ENCODE measurements at regions not wholly inside any gene's neighbourhood (a gene's known extent, or its start where the extent isn't known, plus 50 kb on each side); places are given as distances from the start of the nearest gene placed in this dataset.

GRCh38 chr7:25926451-25926850 is 225.5 kb upstream of the NFE2L3 start:
- Mint-ChIP-seq H3K4me1 (ENCODE audit: unreplicated experiment) (no peaks in the 10 kb centered on the region), H3K27me3 (ENCODE audit: unreplicated experiment) (no peaks in the 10 kb centered on the region), H3K27ac (ENCODE audit: unreplicated experiment) (no peak overlapping the region), H3K36me3 (ENCODE audit: low read depth, unreplicated experiment) (no peaks in the 10 kb centered on the region), H3K9me3 (ENCODE audit: unreplicated experiment) (no peaks in the 10 kb centered on the region), H3K4me3 (ENCODE audit: unreplicated experiment) (no peak overlapping the region)
- no peak for DNase-seq (ENCODE audit: low spot score)
- TF ChIP-seq CTCF (IDR thresholded peaks at IDR 0.05; ENCODE audit: unreplicated experiment), result no peak

- Mint-ChIP-seq H3K27ac (ENCODE audit: unreplicated experiment) (no peak overlapping the region), H3K27me3 (ENCODE audit: unreplicated experiment) (no peaks in the 10 kb centered on the region), H3K4me1 (ENCODE audit: unreplicated experiment) (no peaks in the 10 kb centered on the region), H3K9me3 (ENCODE audit: unreplicated experiment) (no peaks in the 10 kb centered on the region), H3K36me3 (ENCODE audit: low read depth, unreplicated experiment) (no peaks in the 10 kb centered on the region), H3K4me3 (ENCODE audit: unreplicated experiment) (no peak overlapping the region)
- no peak for DNase-seq (ENCODE audit: low spot score)
- no peak for TF ChIP-seq CTCF (IDR thresholded peaks at IDR 0.05; ENCODE audit: unreplicated experiment)
Observed at GRCh38 chr7:25926891-25927625, 224.9 kb upstream of the NFE2L3 start.

- no peaks in the 10 kb centered on the region for H3K36me3 Mint-ChIP-seq (ENCODE audit: low read depth, unreplicated experiment)
- H3K27me3 Mint-ChIP-seq (ENCODE audit: unreplicated experiment), result no peaks in the 10 kb centered on the region
- H3K4me3 Mint-ChIP-seq (ENCODE audit: unreplicated experiment), result no peak overlapping the region
- H3K4me1 Mint-ChIP-seq (ENCODE audit: unreplicated experiment), result no peaks in the 10 kb centered on the region
- no peak for DNase-seq (ENCODE audit: low spot score)
- no peak overlapping the region for H3K27ac Mint-ChIP-seq (ENCODE audit: unreplicated experiment)
- no peaks in the 10 kb centered on the region for H3K9me3 Mint-ChIP-seq (ENCODE audit: unreplicated experiment)
- no peak for TF ChIP-seq CTCF (IDR thresholded peaks at IDR 0.05; ENCODE audit: unreplicated experiment)
Observed at GRCh38 chr7:25927626-25927978, 224.4 kb upstream of the NFE2L3 start.

- Mint-ChIP-seq H3K9me3 (ENCODE audit: unreplicated experiment) (no peaks in the 10 kb centered on the region), H3K4me3 (ENCODE audit: unreplicated experiment) (no peak overlapping the region), H3K27me3 (ENCODE audit: unreplicated experiment) (no peaks in the 10 kb centered on the region), H3K27ac (ENCODE audit: unreplicated experiment) (no peak overlapping the region), H3K36me3 (ENCODE audit: low read depth, unreplicated experiment) (no peaks in the 10 kb centered on the region), H3K4me1 (ENCODE audit: unreplicated experiment) (no peaks in the 10 kb centered on the region)
- DNase-seq (ENCODE audit: low spot score), result no peak
- no peak for TF ChIP-seq CTCF (IDR thresholded peaks at IDR 0.05; ENCODE audit: unreplicated experiment)
Observed at GRCh38 chr7:25928549-25929330, 223.3 kb upstream of the NFE2L3 start.

- H3K27ac Mint-ChIP-seq (ENCODE audit: unreplicated experiment), result no peak overlapping the region
- H3K27me3 Mint-ChIP-seq (ENCODE audit: unreplicated experiment), result no peaks in the 10 kb centered on the region
- no peaks in the 10 kb centered on the region for H3K4me1 Mint-ChIP-seq (ENCODE audit: unreplicated experiment)
- no peaks in the 10 kb centered on the region for H3K9me3 Mint-ChIP-seq (ENCODE audit: unreplicated experiment)
- TF ChIP-seq CTCF (IDR thresholded peaks at IDR 0.05; ENCODE audit: unreplicated experiment), result no peak
- no peak overlapping the region for H3K4me3 Mint-ChIP-seq (ENCODE audit: unreplicated experiment)
- no peaks in the 10 kb centered on the region for H3K36me3 Mint-ChIP-seq (ENCODE audit: low read depth, unreplicated experiment)
- DNase-seq (ENCODE audit: low spot score), result no peak
Observed at GRCh38 chr7:25929448-25929847, 222.6 kb upstream of the NFE2L3 start.
